HuH-7 (cell line): ENCODE measurements at regions not wholly inside any gene's neighbourhood (a gene's known extent, or its start where the extent isn't known, plus 50 kb on each side); places are given as distances from the start of the nearest gene placed in this dataset.

Experiments used
- DNase-seq: peaks from one replicate; pipeline ENCODE4 v3.0.0; 2011; ENCODE audit warnings: low spot score

DNA sequence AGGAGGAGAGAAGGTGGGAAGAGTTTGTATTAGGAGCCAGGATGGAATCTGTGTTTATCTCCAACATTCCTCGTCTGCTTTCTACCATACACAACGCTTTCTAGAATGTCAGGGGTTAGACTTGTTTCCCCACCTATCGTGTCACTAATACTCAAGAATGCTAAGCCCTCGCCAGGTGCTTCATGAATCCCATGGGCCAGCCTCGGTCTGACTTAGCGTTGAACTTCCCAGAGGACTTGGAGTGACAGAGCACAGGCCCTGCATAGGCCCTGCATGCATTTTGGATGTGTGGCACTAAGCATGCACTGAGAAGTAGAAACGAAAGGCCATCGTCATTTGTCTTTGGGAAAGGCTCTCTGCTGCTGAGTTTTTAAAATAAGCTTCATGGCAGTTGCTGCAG, 328.7 kb downstream of the NSG2 start:
- DNase-seq, result no peak

DNA sequence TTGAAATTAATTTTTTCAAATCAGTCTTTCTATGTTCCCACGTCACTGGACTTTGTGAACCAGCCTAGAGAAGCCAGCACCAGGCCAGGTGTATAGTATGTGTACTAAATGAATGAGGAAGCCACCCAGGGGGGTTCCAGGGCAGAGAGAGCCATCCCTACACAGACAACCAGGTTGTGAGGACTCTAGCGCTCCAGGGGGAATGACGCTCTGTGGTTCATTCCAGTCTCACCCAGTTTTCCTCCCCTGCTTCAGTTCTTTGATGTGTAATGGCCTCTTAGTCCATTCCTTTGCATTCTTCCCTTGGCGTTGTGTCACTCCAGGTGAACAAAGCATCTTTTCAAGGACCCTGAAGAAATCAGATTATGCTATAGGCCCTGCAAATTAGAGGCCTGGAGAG, 330.6 kb downstream of the NSG2 start:
- no peak for DNase-seq

DNA sequence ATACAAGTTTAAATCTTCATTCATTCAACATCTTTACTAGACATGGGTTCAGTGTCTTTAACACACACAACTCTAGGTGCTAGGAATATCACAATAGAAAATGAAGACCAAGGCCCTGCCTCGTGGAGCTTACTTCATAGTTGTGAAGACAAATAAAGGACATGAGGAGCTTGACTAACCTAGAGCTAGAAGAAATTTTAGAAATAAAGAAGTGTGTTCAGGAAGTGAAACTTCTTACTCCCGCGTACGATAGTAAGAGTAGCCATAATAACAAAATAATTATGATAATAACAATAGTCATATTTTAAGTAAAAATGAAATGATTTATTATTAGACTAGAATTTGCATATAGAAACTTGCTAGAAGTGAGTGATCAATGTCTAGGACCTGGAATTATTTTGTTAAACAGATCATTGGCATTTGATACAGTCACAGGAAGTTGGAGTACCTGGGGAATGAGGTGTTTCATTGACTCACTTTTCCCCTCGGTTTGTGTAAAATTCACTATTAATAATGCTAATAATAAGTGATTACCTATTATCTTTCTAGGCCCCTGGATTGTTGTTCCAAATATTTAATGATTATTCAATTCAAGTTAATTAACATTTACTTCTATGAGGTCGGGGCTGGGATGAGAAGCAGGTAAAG, 331.3 kb downstream of the NSG2 start:
- no peak for DNase-seq

DNA sequence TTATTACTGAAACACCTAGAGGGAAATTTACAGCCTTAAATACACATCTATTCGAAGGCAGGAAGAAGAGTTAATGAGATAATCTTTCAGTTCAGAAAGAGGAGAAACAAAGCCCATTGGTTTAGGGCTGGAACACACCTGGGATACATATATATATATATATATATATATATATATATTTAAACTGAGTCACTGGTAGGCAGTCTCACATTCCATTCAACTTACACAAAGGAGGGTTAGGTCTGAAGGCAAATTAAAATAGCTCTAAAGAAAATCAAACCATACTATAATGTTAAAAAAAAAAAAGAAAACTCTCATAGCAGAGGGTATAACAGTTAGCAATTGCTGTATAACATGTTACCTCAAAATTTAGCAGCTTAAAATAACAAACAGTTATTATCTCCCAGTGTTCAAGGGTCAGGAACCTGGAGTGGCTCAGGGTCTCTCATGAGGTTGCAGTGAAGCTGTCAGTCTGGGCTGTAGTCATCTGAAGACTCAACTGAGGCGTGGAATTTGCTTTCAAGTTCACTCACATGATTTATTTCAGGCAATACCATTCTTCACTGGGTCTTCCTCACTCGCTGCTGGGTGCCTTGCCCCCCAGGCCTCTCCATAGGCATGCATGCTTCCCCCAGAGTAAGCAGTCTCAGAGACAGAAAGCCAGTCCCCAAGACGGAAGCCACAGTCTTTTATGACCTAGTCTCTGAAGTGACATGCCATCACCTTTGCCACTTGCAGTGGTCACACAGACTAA, 332.8 kb downstream of the NSG2 start:
- DNase-seq, result no peak

DNA sequence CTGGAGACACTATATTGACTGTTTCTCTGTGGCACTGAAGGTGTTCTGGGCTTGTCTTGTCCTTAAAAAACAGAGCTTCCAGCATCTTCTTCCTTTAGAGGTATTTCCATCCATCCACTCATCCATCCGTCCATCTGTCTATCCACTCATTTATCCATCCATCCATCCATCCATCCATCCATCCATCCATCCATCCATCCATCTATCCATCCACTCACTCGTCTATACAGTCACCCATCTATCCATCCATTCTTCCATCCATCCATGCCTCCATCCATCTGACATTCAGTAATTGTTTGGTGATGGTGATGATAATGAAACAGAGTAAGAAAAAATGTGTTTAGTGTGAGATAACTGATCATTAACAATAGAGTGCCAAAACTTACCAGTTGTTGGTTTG, 334.8 kb downstream of the NSG2 start:
- DNase-seq, result no peak

DNA sequence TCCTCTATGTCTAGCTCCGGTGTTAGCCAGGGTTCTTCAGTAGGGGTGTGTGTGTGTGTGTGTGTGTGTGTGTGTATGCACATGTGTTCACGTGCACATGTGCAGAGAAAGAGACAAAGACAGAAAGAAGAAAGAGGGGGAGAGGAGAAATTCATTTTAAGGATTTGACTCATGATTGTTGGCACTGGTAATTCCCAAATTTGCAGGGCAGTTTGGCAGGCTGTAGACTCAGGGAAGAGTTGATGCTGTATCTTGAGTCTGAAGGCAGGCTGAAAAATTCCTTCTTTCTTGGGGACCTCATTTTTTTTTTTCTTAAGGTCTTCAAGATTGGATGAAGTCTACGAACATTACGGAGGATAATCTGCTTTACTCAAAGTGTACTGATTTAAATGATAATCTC, 335.7 kb downstream of the NSG2 start:
- DNase-seq, result no peak

DNA sequence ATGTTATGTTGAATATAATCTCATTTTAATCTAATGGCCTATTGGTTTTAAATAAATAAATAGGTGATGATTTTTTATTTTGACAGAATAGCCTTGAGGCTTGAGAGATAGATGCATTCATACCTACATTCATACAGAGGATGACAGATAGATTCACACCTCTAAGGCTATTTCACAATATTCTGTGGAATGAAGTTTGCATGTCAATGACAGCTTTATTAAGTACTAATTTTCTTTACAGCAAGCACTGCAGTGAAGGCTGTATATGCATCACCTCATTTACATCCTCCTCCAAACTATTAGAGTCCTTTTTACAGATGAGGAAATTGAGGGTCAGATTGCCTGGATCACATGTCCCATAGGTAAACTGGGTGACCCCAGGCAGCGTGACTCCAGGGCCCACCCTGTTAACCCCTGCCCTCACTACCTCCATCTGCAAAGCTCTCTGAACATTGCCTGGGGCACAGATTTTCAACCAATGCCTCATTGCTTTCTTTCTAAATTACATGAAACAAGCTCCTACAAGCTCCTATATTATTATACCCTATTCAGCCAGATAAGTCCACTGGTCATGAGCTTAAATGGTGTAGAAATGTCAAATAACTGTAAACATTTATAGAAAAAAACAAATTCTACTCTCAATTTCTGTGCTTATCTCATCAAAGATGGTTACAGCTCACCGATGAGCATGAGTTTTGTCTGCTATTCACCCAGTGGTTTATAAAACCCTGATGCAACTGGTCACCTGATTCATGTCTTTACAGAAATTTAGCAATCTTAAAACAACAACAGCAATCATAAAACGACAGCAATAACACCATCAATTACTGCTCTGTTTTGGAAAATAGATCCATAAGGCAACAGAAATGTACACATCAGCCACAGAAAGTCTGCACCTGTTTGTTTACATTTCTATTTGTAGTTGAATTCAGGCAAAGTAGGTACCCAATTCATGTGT, 338.0 kb downstream of the NSG2 start:
- no peak for DNase-seq

DNA sequence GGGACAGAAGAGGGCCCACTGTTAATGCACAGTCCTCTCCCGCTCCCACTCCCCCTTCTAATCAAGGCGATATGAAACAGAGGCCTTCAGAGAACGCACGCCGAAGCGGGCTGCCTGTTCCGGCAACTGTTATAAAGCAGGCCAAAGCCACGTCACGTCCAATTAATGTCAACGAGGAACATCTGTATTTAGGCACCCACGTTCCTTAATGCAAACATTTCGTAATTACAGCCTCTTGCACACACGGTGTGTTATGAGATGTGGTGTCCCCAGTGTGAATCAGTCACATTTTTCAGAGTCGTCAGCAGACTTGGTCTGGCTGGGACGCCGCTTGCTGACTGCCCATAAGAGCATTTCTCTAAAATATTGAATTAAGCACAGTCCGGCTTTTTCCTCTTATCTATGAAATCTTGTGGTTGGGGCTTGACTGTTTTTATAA, 339.0 kb downstream of the NSG2 start:
- no peak for DNase-seq

DNA sequence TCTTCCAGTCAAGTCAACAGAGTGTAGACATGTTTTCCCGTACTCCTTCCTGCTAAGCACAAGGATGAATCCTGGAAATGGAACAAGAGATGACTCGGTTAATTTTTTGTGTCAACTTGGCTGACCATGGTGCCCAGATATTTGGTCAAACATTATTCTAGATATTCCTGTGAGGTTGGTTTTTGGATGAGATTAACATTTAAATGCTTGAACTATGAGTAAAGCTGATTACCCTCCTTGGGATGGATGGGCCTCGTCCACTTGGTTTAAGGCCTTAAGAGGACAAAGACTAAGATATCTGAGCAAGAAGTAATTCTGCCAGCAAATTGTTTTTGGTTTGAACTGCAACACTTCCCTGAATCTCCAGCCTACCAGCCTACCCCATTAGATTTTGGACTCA, 338.1 kb upstream of the MSX2 start:
- DNase-seq, result no peak

DNA sequence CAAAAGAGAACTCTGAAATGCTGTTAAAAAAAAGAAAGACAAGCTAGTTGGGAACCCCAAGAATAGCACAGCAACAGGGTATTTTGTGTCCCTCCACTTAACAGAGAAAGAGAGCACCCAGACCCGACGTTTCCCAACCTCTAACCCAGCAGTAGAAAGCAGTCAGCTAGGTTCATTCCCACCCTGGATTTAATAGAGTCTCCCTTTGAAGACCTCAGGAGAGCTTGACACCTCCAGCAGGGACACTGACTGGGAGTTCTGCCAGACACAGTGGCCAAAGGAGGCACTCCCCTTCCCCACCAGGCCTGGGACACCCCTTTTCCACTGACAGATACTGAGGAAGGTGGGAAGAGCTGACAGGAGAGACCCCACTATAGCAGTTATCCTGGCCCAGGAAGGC, 337.5 kb upstream of the MSX2 start:
- DNase-seq, result no peak

DNA sequence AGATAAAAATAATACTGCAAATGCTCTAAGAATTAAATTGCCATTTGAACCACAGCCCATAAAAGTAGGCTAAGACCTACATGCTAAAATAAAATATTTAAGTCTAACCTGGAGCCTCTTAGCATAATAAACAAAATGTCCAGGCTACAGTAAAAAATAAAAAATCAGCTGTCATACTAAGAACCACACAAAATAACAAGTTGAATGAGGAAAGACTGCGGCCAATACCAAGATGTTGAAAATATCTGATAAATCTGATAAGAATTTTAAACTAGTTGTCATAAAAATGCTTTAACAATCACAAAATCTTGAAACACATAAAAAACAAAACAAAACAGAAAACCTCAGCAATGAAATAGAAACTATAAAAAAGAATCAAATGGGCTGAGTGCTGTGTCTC, 336.9 kb upstream of the MSX2 start:
- DNase-seq, result no peak

DNA sequence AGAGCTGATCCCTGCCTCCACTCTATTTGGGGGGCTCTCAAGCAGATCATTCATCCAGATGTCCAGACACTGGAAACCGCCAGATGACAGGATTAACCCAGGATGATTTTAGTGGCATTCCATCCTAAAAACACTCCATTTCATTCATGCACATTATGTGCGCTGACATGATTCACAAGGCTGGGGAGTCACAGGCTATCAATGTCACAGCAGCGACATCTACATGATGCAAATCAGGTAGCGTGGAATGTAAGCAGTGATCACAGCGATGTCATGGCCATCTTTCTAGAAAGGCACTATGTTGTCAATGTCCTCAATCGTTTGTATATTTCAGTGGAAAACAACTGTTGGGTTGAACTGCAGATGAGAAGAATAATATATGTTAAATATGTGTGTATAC, 331.5 kb upstream of the MSX2 start:
- DNase-seq, result no peak

DNA sequence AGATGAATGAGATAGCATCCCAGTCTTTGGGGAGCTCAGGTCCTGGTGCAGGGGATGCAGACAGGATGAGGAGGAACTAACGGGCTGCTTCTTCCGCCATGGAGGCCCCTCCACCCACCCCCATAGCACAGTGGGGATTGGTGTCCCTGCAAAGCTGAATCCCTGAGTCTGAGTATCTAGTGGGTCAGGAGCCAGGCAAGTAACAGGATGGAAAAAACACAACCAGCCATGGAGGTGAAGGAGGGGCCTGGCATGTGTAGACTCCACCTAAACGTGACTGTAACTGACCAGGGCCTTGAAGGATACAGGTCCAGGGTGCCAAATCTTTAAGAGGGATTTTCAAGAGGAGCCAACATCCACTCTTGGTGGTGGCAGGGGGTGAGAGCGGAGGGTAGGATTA, 327.8 kb upstream of the MSX2 start:
- DNase-seq, result no peak

DNA sequence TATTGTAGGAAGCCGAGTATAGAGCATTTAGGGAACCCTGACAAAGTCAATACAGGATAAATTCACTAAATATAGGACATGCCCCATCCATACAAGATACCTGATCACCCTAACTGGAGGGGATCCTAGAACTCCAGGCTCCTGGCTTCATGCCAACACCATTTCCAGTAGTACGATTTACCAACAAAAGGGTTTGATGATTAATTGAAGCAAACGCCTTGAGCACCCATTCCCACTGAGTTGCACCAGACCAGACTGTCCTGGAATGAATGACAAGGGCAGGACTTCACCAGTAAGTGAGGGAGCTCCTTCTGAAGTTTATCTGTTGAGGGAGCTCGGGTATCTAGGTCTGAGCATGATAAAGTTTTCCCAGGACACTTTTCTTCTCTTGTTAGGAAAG, 327.2 kb upstream of the MSX2 start:
- DNase-seq, result no peak

DNA sequence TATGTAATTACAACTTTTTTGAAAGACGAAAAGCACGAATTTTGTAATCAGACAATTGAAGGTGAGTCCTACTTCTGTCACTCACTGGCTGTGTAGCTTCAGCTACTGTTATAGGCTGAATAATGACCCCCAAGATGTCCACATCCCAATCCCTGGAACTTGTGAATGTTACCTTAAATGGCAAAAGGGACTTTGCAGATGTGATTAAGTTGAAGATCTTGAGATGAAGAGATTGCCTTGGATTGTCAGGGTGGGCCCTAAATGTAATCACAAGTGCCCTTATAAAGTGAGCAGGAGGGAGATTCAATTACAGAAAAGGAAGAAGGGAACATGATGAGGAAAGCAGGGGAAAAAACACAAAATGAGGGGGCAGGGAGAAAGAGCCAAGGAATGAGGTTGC, 326.2 kb upstream of the MSX2 start:
- no peak for DNase-seq

DNA sequence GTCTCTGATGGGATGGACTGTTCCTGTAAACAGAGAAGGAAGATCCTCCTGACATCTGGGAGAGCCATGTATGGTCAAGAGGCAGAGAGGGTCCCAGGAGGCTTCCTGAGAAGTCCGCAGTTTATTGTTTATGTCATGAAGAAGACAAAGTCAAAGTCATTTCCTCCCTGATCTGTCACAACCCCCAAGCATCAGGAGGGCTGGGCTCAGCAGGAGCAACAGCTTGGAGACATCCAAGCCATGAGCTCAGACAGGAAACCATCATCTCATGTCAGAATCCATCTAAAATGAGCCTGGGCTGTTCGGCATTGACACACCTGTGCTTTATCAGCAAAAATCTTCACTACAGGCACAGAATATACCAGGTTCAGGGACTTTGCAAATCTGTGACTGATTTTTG, 325.0 kb upstream of the MSX2 start:
- DNase-seq, result no peak

DNA sequence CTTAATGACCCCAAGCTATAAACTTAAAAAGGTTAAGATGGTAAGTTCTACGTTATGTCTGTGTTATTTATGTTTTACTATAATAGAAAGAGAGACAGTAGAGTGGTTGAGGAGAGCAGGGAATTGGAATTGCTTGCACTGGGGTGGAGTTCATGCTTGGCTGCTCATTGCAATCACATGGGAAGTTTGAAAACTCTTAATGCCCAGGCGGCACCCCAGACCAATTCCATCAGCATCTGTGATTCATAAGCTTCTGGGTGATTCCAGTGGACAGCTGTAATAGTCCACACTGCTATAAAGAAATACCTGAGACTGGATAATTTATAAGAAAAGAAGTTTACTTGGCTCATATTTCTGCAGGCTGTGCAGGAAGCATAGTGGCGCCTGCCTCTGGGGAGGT, 323.9 kb upstream of the MSX2 start:
- no peak for DNase-seq

DNA sequence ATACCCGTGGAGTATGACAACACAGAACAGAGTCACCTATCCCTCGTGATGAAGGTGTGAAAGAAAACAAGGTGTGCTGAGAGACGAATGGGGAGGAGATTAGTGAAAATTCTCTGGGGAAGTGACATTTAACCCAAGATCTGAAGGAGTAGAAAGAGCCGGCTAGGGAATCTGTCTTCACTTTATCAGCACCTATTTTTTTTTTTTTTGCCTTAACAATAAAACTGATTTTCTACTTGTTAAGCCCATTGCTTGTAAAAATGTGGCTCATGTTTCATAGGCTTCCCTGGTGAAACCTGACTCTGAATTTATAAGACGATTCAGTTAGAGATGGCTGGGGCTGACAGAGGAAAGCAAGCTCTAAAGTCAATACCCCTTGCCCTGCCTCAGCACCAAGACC, 322.6 kb upstream of the MSX2 start:
- DNase-seq, result no peak

DNA sequence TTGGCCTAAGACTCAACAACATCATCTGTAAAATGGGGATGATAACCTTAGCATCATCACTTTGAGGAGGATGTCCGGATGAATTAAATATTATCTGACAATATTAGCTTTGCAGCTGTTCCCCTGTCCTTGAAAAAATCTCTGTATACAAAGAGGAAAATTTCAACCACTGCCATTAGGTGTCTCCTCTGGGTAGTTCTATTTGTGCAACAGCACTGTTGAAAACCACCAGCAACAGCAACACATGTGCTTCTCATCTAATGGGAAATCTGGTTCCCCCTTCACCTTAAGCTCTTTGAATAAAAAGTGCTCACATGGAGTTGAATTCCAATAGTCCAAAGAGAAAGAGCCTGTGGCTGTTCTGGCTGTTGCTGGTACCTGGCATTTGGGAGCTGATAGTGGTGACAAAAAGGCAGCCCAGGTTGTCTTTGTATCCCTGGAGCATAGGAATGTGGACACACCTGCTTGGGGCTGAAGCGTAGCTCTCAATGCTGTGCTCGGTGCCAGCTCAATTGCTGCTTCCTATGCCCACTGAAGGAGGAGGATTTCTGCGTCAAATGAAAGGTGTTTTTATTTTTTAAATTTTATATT, 322.1 kb upstream of the MSX2 start:
- DNase-seq, result no peak

DNA sequence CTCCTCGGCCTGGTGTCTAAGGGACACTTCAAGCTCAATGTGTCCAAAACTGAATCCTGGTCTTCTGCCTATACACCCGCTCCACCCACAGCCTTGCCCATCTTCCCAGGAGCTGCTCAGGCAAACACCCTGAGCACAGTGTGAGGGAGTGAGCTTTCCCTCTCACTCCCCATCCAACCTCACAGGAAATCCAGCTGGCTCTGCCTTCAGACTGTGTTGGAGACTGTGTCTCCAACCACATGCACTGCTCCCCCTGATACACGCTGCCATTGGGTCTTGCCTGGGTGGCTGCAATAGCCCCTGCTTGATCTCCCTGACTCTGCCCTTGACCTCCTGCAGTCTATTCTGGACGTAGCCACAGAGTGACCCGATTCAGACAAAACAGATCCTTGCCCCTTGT, 319.5 kb upstream of the MSX2 start:
- no peak for DNase-seq

DNA sequence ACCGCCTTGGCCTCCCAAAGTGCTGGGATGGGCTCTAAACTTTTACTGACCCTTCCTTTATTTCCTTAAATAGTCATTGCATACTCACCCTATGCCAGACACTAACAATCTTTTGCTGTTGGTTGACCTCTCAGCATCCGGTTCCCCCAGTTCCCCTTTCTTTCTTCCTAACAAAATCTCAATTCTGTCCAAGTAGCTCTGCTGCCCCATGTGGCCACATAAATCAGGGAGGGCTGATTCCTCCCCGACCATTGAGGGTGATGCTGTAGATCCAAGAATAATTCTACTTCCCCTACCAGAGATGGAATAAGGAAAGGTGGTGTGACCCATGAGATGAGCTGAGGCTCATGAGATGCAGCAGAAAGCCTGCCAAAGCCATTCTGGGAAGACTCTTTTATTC, 315.3 kb upstream of the MSX2 start:
- DNase-seq, result peak; percentile 5

DNA sequence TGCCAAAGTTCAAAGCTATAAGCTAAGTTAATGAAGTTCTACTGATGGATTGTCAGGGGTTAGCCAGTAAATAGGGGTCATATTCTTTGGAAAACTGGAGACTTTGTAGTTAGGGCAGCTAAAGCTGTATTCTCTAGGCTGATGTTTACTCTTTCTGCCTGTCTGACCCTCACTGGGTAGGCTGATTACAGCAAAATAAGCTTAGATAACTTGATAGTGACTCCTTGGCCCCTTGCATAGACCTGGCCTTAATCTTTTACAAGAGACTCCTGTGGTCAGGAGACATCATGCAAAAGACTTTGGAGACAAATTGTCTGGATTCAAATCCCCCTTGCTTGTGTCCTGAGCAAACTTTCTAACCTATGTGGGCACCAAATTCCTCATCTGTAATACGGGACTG, 314.4 kb upstream of the MSX2 start:
- no peak for DNase-seq
